ENCODE measurements at regions not wholly inside any gene's neighbourhood (a gene's known extent, or its start where the extent isn't known, plus 50 kb on each side); places are given as distances from the start of the nearest gene placed in this dataset.

DNA sequence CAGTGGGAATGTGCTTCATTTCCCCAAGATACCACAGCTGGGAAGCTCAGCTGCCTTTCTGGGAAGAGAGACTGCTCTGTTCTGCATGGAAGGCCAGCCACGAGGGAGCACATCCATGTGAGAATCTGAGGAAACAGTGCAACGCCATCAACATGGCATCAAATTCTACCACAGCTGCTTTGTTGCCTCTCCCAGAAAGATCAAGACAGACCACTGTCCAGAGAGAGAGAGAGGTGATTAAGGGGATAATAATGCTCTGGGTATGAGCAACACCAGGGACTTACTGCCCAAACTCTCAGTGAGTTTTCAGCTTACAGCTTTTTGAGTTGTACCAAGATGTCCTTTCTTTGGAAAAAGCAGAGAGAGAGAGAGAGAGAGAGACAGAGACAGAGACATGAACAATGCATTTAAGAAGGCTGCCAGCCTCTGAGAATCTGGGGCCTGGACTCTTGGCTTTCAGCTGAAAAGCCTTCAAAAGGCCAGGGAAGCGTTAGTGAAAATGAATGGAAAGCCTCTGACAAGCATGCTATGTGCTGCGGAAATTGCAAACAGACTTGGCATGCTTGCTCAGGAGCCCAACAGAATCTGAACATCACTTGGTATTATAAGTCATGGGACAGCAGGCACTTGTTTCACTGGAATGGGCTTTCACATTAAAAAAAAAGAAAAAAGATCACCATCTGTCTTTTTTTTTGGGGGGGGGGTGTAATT lies 223.1 kb downstream of the MAP2K6 start:
- Histone ChIP-seq H3K9me3 (no peaks in the 10 kb centered on the region), H3K4me3 (no peak overlapping the region), H3K27ac (no peak overlapping the region), H3K36me3 (no peaks in the 10 kb centered on the region), H3K27me3 (no peaks in the 10 kb centered on the region), H3K4me1 (no peaks in the 10 kb centered on the region)
- DNase-seq (peak in 1 of 4 donors; percentile 3), ATAC-seq (no peak)
- intact Hi-C loops (cut with DNase I), result no loop called here
- TF ChIP-seq, protein P1, sequence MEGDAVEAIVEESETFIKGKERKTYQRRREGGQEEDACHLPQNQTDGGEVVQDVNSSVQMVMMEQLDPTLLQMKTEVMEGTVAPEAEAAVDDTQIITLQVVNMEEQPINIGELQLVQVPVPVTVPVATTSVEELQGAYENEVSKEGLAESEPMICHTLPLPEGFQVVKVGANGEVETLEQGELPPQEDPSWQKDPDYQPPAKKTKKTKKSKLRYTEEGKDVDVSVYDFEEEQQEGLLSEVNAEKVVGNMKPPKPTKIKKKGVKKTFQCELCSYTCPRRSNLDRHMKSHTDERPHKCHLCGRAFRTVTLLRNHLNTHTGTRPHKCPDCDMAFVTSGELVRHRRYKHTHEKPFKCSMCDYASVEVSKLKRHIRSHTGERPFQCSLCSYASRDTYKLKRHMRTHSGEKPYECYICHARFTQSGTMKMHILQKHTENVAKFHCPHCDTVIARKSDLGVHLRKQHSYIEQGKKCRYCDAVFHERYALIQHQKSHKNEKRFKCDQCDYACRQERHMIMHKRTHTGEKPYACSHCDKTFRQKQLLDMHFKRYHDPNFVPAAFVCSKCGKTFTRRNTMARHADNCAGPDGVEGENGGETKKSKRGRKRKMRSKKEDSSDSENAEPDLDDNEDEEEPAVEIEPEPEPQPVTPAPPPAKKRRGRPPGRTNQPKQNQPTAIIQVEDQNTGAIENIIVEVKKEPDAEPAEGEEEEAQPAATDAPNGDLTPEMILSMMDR (IDR thresholded peaks at IDR 0.05), result no peak

GRCh38 chr17:69639096-69639495 lies 224.6 kb downstream of the MAP2K6 start:
- Histone ChIP-seq H3K27ac (no peak overlapping the region), H3K36me3 (no peaks in the 10 kb centered on the region), H3K4me3 (no peak overlapping the region), H3K27me3 (no peaks in the 10 kb centered on the region), H3K4me1 (no peaks in the 10 kb centered on the region), H3K9me3 (no peaks in the 10 kb centered on the region)
- DNase-seq, result no peak
- TF ChIP-seq, protein P1 (IDR thresholded peaks at IDR 0.05), result no peak
- intact Hi-C loops (cut with DNase I), result no loop called here
- no peak for ATAC-seq

DNA sequence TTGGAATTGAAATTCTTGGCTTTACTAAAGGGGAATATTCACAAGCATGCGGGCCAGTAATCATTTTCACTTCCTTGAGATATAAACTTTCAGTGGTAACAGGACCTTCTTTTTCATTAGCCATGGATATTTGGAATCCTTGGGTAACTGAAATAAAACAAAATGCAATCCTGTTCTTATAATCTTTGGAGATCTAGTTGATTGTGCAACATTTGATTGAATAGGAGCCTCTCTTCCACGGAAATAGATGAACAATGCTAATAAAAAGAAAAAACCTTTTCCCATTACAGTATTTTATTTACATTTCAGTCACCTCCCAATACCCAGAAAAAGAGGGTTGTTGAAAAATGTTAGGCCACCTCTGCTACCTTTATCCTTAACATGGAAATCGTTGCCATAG lies 225.6 kb downstream of the MAP2K6 start:
- Histone ChIP-seq H3K27ac (no peak overlapping the region), H3K4me3 (no peak overlapping the region), H3K27me3 (no peaks in the 10 kb centered on the region), H3K4me1 (no peaks in the 10 kb centered on the region), H3K9me3 (no peaks in the 10 kb centered on the region), H3K36me3 (no peaks in the 10 kb centered on the region)
- TF ChIP-seq, protein P1 (IDR thresholded peaks at IDR 0.05), result no peak
- DNase-seq (no peak), ATAC-seq (no peak)
- intact Hi-C loops (cut with DNase I), result no loop called here

- ATAC-seq, result no peak
- Histone ChIP-seq H3K9me3 (no peaks in the 10 kb centered on the region), H3K4me1 (no peaks in the 10 kb centered on the region), H3K36me3 (no peaks in the 10 kb centered on the region), H3K27me3 (no peaks in the 10 kb centered on the region), H3K4me3 (no peak overlapping the region), H3K27ac (no peak overlapping the region)
- no peak for DNase-seq
- TF ChIP-seq, protein P1 (IDR thresholded peaks at IDR 0.05), result no peak
- intact Hi-C loops (cut with DNase I), result no loop called here
Measured at GRCh38 chr17:69643686-69644085, 229.2 kb downstream of the MAP2K6 start.

DNA sequence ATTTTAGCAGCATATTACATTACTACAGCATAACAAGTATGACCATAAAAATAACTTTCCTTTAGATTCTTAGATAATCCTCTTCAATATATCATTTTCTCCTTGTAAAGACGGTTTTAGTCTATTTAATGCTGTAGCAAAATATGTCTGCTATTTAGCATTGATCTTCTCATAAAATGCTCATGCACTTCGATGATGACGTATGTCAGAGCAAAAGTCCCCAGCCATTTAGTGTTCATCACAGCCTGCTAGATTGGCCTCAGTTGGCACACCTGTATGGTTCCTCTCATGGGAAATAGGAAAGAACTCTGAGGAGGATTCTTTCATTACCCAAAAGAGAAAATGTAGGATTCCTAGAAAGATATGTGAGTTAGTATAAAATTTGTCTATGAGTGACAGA lies 232.2 kb downstream of the MAP2K6 start:
- TF ChIP-seq, protein P1 (IDR thresholded peaks at IDR 0.05), result no peak

More for the DNA sequence above, 232.2 kb downstream of the MAP2K6 start:
- Histone ChIP-seq H3K4me1 (no peaks in the 10 kb centered on the region), H3K27me3 (no peaks in the 10 kb centered on the region), H3K9me3 (no peaks in the 10 kb centered on the region), H3K36me3 (no peaks in the 10 kb centered on the region), H3K4me3 (no peak overlapping the region), H3K27ac (no peak overlapping the region)
- intact Hi-C loops (cut with DNase I), result no loop called here
- no peak for ATAC-seq
- DNase-seq, result no peak
